ENCODE measurements at regions not wholly inside any gene's neighbourhood (a gene's known extent, or its start where the extent isn't known, plus 50 kb on each side); places are given as distances from the start of the nearest gene placed in this dataset.

DNA sequence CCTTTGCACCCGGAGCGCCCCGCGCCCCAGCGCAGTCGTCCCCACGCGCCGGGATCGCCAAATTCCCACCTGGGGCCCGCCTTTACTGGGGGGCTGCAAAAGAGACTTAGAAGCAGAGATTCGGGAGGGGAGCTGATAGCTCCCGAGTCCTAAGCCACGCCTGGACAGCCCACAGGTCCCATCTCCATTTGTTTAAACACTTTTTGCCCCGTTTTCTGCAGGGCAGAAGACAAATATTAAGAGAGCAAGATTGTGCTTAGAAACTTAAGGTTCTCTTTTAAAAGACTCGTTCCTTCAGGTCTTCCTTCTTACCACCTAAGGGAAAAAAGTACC, 299.1 kb upstream of the NFE2L3 start:
- Histone ChIP-seq H3K79me2 (ENCODE audit: low read length) (no peaks in the 10 kb centered on the region), H3K4me2 (ENCODE audit: low read length) (no peak overlapping the region), H4K20me1 (ENCODE audit: low read length) (no peaks in the 10 kb centered on the region), H2AFZ (ENCODE audit: low read length) (no peak overlapping the region), H3K27ac (ENCODE audit: low read length) (no peak overlapping the region), H3F3A (ENCODE audit: low read length, unreplicated experiment) (no peaks in the 10 kb centered on the region), H3K9ac (ENCODE audit: low read length) (no peak overlapping the region), H3K36me3 (ENCODE audit: low read depth, low read length) (no peaks in the 10 kb centered on the region), H3K9me3 (ENCODE audit: low read length) (no peaks in the 10 kb centered on the region), H3K9me2 (replicated peaks; ENCODE audit: low read length) (no peaks in the 10 kb centered on the region), H3K4me3 (ENCODE audit: low read length) (no peak overlapping the region), H3K4me1 (ENCODE audit: insufficient read depth, low read length) (peaks cover 29% of the 10 kb centered on the region), H3K27me3 (ENCODE audit: low read length) (peaks cover 57% of the 10 kb centered on the region)
- DNase-seq (no peak), ATAC-seq (no peak)
- CTCF ChIA-PET = no interaction called here
- POLR2A ChIA-PET (ENCODE audit: unreplicated experiment) = no interaction called here
- BruUV-seq (replicated peaks) = no TSS peak
- intact Hi-C loops (cut with micrococcal nuclease) = no loop called here
- TF ChIP-seq EZH2phosphoT487 (IDR thresholded peaks at IDR 0.05; ENCODE audit: borderline replicate concordance, low read length) (no peak), EZH2 (IDR thresholded peaks at IDR 0.05; ENCODE audit: low read length, unreplicated experiment) (no peak)
- TF ChIP-seq, protein P1, sequence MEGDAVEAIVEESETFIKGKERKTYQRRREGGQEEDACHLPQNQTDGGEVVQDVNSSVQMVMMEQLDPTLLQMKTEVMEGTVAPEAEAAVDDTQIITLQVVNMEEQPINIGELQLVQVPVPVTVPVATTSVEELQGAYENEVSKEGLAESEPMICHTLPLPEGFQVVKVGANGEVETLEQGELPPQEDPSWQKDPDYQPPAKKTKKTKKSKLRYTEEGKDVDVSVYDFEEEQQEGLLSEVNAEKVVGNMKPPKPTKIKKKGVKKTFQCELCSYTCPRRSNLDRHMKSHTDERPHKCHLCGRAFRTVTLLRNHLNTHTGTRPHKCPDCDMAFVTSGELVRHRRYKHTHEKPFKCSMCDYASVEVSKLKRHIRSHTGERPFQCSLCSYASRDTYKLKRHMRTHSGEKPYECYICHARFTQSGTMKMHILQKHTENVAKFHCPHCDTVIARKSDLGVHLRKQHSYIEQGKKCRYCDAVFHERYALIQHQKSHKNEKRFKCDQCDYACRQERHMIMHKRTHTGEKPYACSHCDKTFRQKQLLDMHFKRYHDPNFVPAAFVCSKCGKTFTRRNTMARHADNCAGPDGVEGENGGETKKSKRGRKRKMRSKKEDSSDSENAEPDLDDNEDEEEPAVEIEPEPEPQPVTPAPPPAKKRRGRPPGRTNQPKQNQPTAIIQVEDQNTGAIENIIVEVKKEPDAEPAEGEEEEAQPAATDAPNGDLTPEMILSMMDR (conservative IDR thresholded peaks at IDR 0.05; ENCODE audit: low read depth, low read length) = no peak

DNA sequence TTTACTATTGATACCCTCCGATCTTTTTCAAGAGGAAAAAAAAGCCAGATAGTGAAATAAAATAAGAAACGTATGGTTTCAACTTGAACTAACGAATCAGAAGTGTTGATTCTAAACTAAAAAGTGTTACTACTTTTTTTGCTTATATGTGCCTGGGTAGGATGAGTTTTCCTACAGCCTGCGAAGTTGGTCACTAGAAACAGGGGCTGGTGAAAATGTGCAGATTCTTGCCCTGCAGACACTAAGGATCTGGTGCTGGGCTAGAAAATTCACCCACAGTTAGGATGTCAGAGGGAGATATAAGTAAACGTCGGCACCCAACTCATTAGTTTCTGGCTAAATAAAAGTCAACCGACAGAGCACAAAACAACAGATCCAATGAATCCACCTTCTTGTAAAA, 298.7 kb upstream of the NFE2L3 start:
- TF ChIP-seq EZH2phosphoT487 (IDR thresholded peaks at IDR 0.05; ENCODE audit: borderline replicate concordance, low read length) (no peak), EZH2 (IDR thresholded peaks at IDR 0.05; ENCODE audit: low read length, unreplicated experiment) (no peak)
- TF ChIP-seq, protein P1 (conservative IDR thresholded peaks at IDR 0.05; ENCODE audit: low read depth, low read length) = no peak
- H4K20me1 ChIP-seq (ENCODE audit: low read length) = no peaks in the 10 kb centered on the region
- H2AFZ ChIP-seq (ENCODE audit: low read length) = no peak overlapping the region
- H3K4me2 ChIP-seq (ENCODE audit: low read length) = no peak overlapping the region
- peaks cover 54% of the 10 kb centered on the region for H3K27me3 ChIP-seq (ENCODE audit: low read length)
- DNase-seq (no peak), ATAC-seq (no peak)
- no TSS peak for BruUV-seq (replicated peaks)
- H3K9me3 ChIP-seq (ENCODE audit: low read length) = no peaks in the 10 kb centered on the region
- POLR2A ChIA-PET (ENCODE audit: unreplicated experiment) = no interaction called here
- H3K4me1 ChIP-seq (ENCODE audit: insufficient read depth, low read length) = peaks cover 27% of the 10 kb centered on the region
- no peaks in the 10 kb centered on the region for H3K79me2 ChIP-seq (ENCODE audit: low read length)
- intact Hi-C loops (cut with micrococcal nuclease) = no loop called here
- no peaks in the 10 kb centered on the region for H3K9me2 ChIP-seq (replicated peaks; ENCODE audit: low read length)
- H3K36me3 ChIP-seq (ENCODE audit: low read depth, low read length) = no peaks in the 10 kb centered on the region
- H3K4me3 ChIP-seq (ENCODE audit: low read length) = no peak overlapping the region
- H3K9ac ChIP-seq (ENCODE audit: low read length) = no peak overlapping the region
- CTCF ChIA-PET = no interaction called here
- H3F3A ChIP-seq (ENCODE audit: low read length, unreplicated experiment) = no peaks in the 10 kb centered on the region
- no peak overlapping the region for H3K27ac ChIP-seq (ENCODE audit: low read length)

- ChIA-PET CTCF (no interaction called here), POLR2A (ENCODE audit: unreplicated experiment) (interaction anchor here (0.7 kb wide), 1 partner anchor 347 kb away, joined by 3 read pairs; no protein-coding TSS in a partner anchor)
- BruUV-seq (replicated peaks) = no TSS peak
- no peak overlapping the region for H2AFZ ChIP-seq (ENCODE audit: low read length)
- peaks cover 54% of the 10 kb centered on the region for H3K27me3 ChIP-seq (ENCODE audit: low read length)
- ATAC-seq (no peak), DNase-seq (no peak)
- no peak overlapping the region for H3K4me3 ChIP-seq (ENCODE audit: low read length)
- H3F3A ChIP-seq (ENCODE audit: low read length, unreplicated experiment) = no peaks in the 10 kb centered on the region
- no peaks in the 10 kb centered on the region for H4K20me1 ChIP-seq (ENCODE audit: low read length)
- no peak overlapping the region for H3K9ac ChIP-seq (ENCODE audit: low read length)
- 0 out of 2 replicates have a peak overlapping the region, but pooled peaks have one; percentile 29 for H3K4me2 ChIP-seq (ENCODE audit: low read length)
- H3K4me1 ChIP-seq (ENCODE audit: insufficient read depth, low read length) = peaks cover 27% of the 10 kb centered on the region
- intact Hi-C loops (cut with micrococcal nuclease) = no loop called here
- no peaks in the 10 kb centered on the region for H3K79me2 ChIP-seq (ENCODE audit: low read length)
- H3K9me2 ChIP-seq (replicated peaks; ENCODE audit: low read length) = no peaks in the 10 kb centered on the region
- no peaks in the 10 kb centered on the region for H3K36me3 ChIP-seq (ENCODE audit: low read depth, low read length)
- TF ChIP-seq, protein P1 (conservative IDR thresholded peaks at IDR 0.05; ENCODE audit: low read depth, low read length) = no peak
- TF ChIP-seq EZH2phosphoT487 (IDR thresholded peaks at IDR 0.05; ENCODE audit: borderline replicate concordance, low read length) = no peak
- TF ChIP-seq EZH2 (IDR thresholded peaks at IDR 0.05; ENCODE audit: low read length, unreplicated experiment) = no peak
- no peak overlapping the region for H3K27ac ChIP-seq (ENCODE audit: low read length)
- H3K9me3 ChIP-seq (ENCODE audit: low read length) = no peaks in the 10 kb centered on the region
These were observed 297.9 kb upstream of the NFE2L3 start for GRCh38 chr7:25854059-25854458.

Measured in PC-3 (cell line).